HG03135 (cell line): ENCODE measurements at regions not wholly inside any gene's neighbourhood (a gene's known extent, or its start where the extent isn't known, plus 50 kb on each side); places are given as distances from the start of the nearest gene placed in this dataset.

Experiments used
- ATAC-seq: cut with Tn5 transposase; IDR thresholded peaks from one replicate; pipeline ENCODE4 v1.9.1; 2021; ENCODE audit warnings: mild to moderate bottlenecking, moderate library complexity; ENCODE audit not compliant: unreplicated experiment

DNA sequence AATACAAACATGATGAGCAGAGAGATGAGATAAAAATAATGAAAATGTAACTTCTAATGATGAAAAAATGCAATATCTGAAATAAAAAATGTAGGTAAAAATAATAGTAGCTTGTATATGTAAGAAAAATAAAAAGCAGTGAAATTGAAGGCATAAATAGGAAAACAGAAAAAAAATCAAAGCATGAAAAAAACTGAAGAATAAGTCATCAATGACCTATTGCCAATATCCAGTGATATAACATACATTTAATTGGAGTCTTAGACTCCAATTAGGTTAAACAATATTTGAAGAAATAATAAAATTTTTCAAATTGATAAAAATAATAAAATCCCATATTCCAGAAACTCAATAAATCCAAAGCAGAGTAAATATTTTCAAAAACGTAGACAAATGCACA is 114.0 kb upstream of the HDGFL1 start:
- ATAC-seq: no peak

- no peak for ATAC-seq
These were observed 111.4 kb upstream of the HDGFL1 start for GRCh38 chr6:22457996-22458395.

DNA sequence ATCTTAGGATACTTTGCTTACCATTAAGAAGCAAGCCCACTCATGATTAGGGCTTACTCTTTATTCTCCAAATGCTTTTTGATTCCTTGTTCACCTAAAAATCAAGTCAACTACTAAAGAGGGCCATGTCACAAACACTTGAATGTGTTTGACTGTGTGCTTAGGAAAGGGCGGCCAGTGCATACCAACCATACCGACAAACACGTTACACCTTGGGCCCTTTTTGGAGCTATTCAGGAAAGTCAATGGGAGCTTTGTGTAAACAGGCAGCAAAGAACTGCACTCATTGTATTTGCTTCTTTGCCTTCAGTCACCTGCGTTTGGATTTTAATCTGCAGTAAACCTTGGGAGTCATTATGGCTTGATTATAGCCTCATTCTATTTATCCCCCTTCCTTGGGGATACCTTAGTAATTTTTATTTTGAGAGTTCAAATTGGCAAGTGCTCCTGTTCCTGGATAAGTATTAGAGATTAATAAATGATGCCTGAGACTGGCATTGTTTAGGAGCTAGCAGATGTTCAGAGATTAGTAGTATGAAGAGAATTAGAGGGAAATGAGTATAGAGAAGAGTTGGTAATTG is 102.6 kb upstream of the HDGFL1 start:
- no peak for ATAC-seq

DNA sequence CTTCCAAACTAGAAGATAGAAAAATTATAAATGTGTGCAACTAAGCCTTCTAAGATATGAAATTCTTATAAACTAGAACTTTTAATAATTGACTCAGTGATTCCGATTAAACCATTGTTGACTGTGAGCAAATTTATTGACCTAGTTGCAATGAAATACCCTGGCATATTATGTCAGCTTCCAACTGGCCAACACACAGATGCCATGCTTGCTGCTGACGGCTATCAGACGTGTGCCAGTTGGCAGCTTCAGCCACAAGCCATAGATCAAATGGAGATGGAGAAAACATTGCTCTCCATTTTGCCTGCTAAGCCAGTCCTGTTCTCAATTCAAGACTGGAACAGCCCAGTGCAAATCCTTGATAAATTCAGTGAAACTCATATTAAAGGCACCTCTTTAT is 101.7 kb upstream of the HDGFL1 start:
- ATAC-seq: no peak

- ATAC-seq: no peak
These were observed 101.0 kb upstream of the HDGFL1 start for GRCh38 chr6:22468256-22468965.

- no peak for ATAC-seq
These were observed 98.8 kb upstream of the HDGFL1 start for GRCh38 chr6:22470454-22471131.

DNA sequence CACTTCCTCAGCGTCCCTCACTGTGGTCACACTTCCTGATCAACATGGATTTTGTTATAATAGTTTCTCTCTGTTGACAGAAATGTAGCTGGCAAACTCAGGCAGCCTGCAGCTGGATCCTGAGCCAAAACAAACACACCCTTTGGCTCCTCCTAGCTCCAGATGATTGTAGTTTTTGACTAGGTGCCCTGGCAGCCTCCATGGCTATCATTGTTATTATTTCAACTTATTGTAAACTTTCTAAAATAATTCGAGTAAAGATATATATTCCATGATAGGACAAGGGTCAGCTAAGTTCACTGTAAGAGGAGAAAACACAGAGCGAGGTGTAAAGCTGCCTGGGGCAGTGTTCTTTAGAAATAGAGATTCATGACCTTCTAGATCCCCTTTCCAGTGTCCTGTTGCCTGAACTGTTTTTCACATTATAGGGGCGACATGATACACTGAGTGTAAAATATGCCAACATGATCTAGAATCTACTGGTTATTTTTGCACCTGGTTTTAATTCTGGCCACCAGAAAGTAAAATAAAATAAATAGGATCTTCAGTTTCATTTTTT is 98.2 kb upstream of the HDGFL1 start:
- no peak for ATAC-seq

DNA sequence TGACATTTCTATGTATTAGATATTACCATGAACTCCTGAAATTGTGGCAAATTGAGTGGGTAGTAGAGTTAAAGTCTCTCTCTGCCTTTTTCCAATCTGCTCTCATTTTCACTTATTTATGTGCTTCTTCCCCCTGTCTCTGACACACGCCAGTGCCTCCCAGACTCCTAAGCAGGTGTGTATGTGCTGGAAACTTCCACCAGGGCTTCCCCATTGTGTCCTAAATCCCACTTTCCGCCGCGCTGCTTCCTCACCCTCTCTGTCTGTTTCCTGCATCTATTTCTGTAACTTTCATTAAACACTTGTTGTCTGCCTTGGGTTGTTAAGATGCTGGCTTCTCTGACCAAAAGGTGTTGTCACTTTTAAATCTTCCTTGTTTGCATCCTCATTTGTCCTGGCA is 97.6 kb upstream of the HDGFL1 start:
- no peak for ATAC-seq

- ATAC-seq: no peak
These were observed 95.2 kb upstream of the HDGFL1 start for GRCh38 chr6:22473991-22474682.

DNA sequence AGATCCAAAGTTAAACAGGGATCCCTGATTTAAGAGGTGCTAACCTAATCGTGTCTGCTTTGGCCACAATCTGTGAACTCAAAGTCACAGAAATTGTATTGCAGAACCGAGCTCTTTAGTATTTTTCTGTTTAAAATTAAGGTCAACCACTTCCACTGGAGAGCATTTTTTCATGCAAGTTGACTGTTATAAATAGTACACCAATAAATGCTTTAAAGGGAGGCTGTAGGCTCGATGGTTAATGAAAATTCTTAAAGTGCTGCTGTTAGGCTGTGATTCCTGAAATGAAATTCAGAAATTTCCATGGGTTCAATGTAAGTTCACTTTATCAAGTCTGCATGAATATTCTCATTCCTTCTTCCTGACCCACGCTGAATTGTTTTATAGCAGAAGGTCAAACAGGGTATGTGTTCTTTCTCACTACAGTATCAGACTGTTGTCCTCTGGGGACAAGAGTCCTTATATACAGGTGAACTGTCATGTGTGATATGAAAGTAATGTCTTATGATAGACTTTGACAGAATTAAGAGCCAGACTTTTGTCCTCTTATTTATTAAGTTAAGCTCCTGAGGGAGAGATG is 92.5 kb upstream of the HDGFL1 start:
- ATAC-seq: no peak

DNA sequence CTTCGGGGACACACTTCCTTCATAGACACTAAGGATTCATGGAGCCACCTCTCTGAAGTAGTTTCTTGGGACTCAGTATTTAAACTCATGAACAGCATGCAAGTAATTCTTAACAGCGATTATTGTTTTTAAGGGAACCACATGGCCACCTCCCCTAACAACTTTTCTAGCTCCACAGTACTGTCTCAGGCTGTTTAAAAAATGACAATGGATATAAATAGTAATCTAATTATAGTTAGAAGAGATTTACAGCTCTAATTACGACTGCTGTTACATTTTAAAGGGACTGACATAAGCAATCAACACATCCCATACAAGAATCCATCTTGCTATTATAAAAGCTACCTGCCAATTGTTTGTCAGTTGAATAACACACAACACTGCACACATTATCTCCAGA is 72.1 kb upstream of the HDGFL1 start:
- ATAC-seq: no peak

DNA sequence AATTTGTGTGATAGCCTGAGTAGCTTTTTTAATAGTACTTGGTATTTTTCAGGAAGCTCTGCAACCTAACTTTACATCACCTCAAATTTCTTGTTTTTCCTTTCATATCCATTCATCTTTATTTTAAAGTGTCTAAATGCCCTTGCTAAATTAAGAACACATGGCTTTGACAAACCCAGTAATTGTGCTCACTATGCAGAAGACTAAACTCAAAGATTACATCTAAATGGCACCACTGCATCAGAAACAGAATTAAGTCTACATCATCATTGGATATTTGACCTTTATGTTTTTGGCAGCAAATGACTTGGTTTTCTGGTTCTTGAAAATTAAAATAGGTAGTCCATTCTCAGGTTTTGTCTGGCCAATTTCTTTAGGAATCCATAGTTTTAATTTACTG is 69.6 kb upstream of the HDGFL1 start:
- no peak for ATAC-seq

DNA sequence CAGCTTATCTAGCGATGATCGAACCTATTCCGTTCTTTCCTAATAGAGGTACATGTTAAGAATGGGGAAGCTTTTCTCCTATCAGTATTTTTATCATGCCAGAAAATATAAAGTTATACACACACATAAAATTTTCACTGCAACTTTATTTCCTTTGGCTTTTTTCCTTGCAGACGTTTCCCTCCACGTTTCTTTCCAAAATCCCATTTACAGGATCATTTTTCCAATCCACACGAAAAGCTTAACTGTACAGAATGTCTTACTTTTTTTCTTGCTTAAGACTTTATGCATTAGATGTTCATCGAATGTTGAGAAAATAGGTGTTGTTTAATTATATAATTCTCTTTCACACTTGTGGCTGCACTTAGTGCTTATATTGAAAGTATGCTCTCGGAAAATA is 62.9 kb upstream of the HDGFL1 start:
- no peak for ATAC-seq

DNA sequence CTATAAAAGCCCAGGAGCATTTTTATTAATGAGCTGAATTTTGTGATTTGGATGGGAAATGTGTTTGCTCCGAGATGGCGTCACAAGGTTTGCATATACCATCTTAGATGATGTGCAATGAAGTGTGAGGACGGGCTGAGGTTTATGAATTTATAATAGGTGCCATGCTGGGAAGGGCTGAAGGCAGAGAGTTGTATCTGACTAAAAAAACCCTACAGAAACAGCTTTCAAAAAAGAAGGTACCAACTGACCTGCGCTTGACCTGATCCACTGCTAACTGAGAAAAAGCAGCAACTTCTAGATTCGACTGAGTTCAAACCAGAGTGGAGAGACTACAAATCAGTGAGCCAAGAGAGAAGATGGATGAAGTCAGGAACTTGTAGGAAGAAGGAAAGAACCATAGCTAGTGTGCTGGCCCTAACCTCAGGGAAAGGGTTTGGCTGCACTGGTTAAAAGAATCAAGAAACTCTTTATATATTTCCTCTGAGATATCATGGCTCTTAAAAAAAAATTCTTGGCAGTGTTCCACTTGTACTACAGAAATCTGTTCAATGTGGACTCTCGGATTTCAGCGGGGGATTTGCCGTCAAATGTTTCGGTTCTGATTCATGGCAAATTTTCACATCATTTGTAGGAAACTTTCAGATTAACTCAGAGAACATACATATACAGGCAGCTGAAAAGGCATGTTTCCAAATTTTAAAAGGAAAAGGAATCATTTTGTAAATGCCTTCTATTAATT is 56.5 kb upstream of the HDGFL1 start:
- no peak for ATAC-seq

DNA sequence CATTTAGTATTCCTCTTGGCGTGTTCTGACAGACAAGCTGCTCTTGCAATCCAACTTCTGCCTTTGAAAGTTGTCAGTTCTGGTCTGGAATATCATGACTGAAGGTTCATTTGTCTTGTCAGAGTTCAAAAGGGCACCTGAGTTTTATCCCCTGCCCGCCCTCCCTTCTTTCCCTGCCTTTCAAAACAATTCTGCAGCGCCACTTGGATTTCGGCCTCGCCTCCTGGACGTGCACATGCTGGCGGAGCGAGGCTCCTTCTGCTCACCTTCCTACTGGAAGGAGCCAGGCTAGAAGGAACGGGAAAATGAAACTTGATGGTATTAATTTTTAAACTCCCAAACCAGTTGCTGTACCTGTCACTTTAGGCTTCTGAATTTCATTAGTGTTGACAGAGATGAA is 55.7 kb upstream of the HDGFL1 start:
- no peak for ATAC-seq

- ATAC-seq: no peak
These were observed 50.1 kb upstream of the HDGFL1 start for GRCh38 chr6:22519237-22519636.
